ENCODE measurements at regions not wholly inside any gene's neighbourhood (a gene's known extent, or its start where the extent isn't known, plus 50 kb on each side); places are given as distances from the start of the nearest gene placed in this dataset.

DNA sequence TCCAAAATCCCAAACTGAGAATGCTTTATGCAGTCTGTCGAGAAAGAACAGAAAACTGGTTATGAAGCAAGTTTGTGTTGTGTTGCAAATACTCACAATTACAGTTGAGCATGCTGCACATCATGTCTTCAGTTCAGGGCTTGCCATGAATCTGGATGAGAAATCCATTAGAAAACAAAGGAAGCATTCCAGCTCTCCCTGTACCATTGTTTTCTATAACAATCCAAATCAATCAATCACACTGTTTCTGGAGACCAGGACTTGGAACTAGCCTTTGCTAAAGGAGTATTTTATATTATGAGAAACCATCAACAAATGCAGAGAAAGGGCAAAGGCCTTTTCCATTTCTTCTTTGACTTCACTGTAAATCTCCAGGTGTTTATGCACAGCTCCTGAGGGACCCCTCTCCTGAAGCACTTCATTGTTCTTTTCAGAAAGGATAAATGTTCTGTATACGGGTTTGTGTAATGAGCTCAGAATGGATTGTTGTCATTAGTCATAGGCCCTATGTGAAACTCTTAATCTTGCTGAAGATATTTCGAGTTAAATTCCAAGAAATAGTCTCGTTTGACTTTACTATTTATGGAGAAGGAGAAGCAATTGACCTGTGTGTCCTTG, 364.7 kb upstream of the POM121L12 start:
- H3K4me2 ChIP-seq (ENCODE audit: low read length), result no peak overlapping the region
- no peaks in the 10 kb centered on the region for H4K20me1 ChIP-seq (ENCODE audit: insufficient read depth, low read length)
- H3K27ac ChIP-seq (ENCODE audit: low read depth, low read length, poor library complexity, severe bottlenecking), result no peak overlapping the region
- H3K9ac ChIP-seq (ENCODE audit: low read length), result no peak overlapping the region
- H3K27me3 ChIP-seq (ENCODE audit: insufficient read depth, low read length), result no peaks in the 10 kb centered on the region
- peaks cover 11% of the 10 kb centered on the region for H3K4me1 ChIP-seq (ENCODE audit: insufficient read depth, low read length, severe bottlenecking)
- H2AFZ ChIP-seq (ENCODE audit: low read length), result peak overlapping the region; percentile 16; the same call in 1 of the 2 replicates
- peaks cover 4% of the 10 kb centered on the region; the same call in 1 of the 2 replicates for H3K9me3 ChIP-seq (ENCODE audit: low read length)
- no peak overlapping the region for H3K4me3 ChIP-seq (ENCODE audit: low read depth, low read length, poor library complexity, severe bottlenecking)
- no peaks in the 10 kb centered on the region for H3K9me2 ChIP-seq (ENCODE audit: low read depth, low read length)
- H3K79me2 ChIP-seq (ENCODE audit: insufficient read depth, low read length), result no peaks in the 10 kb centered on the region
- no peaks in the 10 kb centered on the region for H3F3A ChIP-seq (ENCODE audit: insufficient read depth, low read length)
- TF ChIP-seq EZH2 (IDR thresholded peaks at IDR 0.05; ENCODE audit: borderline replicate concordance, low read length), result no peak
- TF ChIP-seq CTCF (IDR thresholded peaks at IDR 0.05; ENCODE audit: low read length), result no peak
- H3K36me3 ChIP-seq (ENCODE audit: insufficient read depth, low read length), result no peaks in the 10 kb centered on the region

- Histone ChIP-seq H2AFZ (ENCODE audit: low read length) (no peak overlapping the region), H3K27ac (ENCODE audit: low read depth, low read length, poor library complexity, severe bottlenecking) (no peak overlapping the region), H3K27me3 (ENCODE audit: insufficient read depth, low read length) (no peaks in the 10 kb centered on the region), H3K9me3 (ENCODE audit: low read length) (peaks cover 4% of the 10 kb centered on the region; the same call in 1 of the 2 replicates), H3K9ac (ENCODE audit: low read length) (no peak overlapping the region), H3K79me2 (ENCODE audit: insufficient read depth, low read length) (no peaks in the 10 kb centered on the region), H3K36me3 (ENCODE audit: insufficient read depth, low read length) (no peaks in the 10 kb centered on the region), H3F3A (ENCODE audit: insufficient read depth, low read length) (no peaks in the 10 kb centered on the region), H3K9me2 (ENCODE audit: low read depth, low read length) (no peaks in the 10 kb centered on the region), H3K4me1 (ENCODE audit: insufficient read depth, low read length, severe bottlenecking) (peaks cover 17% of the 10 kb centered on the region), H4K20me1 (ENCODE audit: insufficient read depth, low read length) (no peaks in the 10 kb centered on the region), H3K4me3 (ENCODE audit: low read depth, low read length, poor library complexity, severe bottlenecking) (no peak overlapping the region), H3K4me2 (ENCODE audit: low read length) (no peak overlapping the region)
- TF ChIP-seq EZH2 (IDR thresholded peaks at IDR 0.05; ENCODE audit: borderline replicate concordance, low read length), result no peak
These were observed 366.4 kb upstream of the POM121L12 start for GRCh38 chr7:52669031-52669430.

DNA sequence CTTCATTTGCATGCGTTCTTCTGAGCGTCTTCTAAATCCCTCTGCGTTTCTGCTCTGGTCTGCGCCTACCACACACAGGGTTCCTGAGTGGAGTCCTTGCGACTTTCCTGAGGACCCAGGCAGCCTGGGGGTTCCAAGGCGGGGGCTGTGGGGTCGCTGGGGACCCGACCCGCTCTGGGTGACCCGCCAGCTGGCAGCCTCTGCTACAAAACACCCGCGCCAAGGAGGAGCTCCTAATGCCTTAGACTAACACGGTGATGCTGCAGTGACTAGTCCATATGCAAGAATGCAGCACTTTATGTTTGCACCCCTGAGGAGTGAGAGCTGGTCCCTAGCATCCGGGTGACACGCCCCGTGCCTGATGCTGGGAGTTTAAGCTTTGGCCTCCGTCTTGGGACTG, 367.0 kb upstream of the POM121L12 start:
- no peaks in the 10 kb centered on the region for H3K9me2 ChIP-seq (ENCODE audit: low read depth, low read length)
- no peak overlapping the region for H2AFZ ChIP-seq (ENCODE audit: low read length)
- H4K20me1 ChIP-seq (ENCODE audit: insufficient read depth, low read length), result no peaks in the 10 kb centered on the region
- H3K4me3 ChIP-seq (ENCODE audit: low read depth, low read length, poor library complexity, severe bottlenecking), result no peak overlapping the region
- no peaks in the 10 kb centered on the region for H3K79me2 ChIP-seq (ENCODE audit: insufficient read depth, low read length)
- H3K9me3 ChIP-seq (ENCODE audit: low read length), result peaks cover 4% of the 10 kb centered on the region; the same call in 1 of the 2 replicates
- H3K27me3 ChIP-seq (ENCODE audit: insufficient read depth, low read length), result no peaks in the 10 kb centered on the region
- H3K9ac ChIP-seq (ENCODE audit: low read length), result no peak overlapping the region
- no peaks in the 10 kb centered on the region for H3F3A ChIP-seq (ENCODE audit: insufficient read depth, low read length)
- no peak for TF ChIP-seq CTCF (IDR thresholded peaks at IDR 0.05; ENCODE audit: low read length)
- no peak for TF ChIP-seq EZH2 (IDR thresholded peaks at IDR 0.05; ENCODE audit: borderline replicate concordance, low read length)
- H3K27ac ChIP-seq (ENCODE audit: low read depth, low read length, poor library complexity, severe bottlenecking), result no peak overlapping the region
- H3K4me1 ChIP-seq (ENCODE audit: insufficient read depth, low read length, severe bottlenecking), result peaks cover 17% of the 10 kb centered on the region
- H3K4me2 ChIP-seq (ENCODE audit: low read length), result no peak overlapping the region
- no peaks in the 10 kb centered on the region for H3K36me3 ChIP-seq (ENCODE audit: insufficient read depth, low read length)

- no peaks in the 10 kb centered on the region for H3K79me2 ChIP-seq (ENCODE audit: insufficient read depth, low read length)
- no peak overlapping the region for H3K4me2 ChIP-seq (ENCODE audit: low read length)
- H2AFZ ChIP-seq (ENCODE audit: low read length), result no peak overlapping the region
- H3K9ac ChIP-seq (ENCODE audit: low read length), result no peak overlapping the region
- H3K9me3 ChIP-seq (ENCODE audit: low read length), result peaks cover 10% of the 10 kb centered on the region; the same call in 1 of the 2 replicates
- H3K9me2 ChIP-seq (ENCODE audit: low read depth, low read length), result no peaks in the 10 kb centered on the region
- no peaks in the 10 kb centered on the region for H4K20me1 ChIP-seq (ENCODE audit: insufficient read depth, low read length)
- no peak overlapping the region for H3K27ac ChIP-seq (ENCODE audit: low read depth, low read length, poor library complexity, severe bottlenecking)
- H3F3A ChIP-seq (ENCODE audit: insufficient read depth, low read length), result no peaks in the 10 kb centered on the region
- TF ChIP-seq CTCF (IDR thresholded peaks at IDR 0.05; ENCODE audit: low read length), result no peak
- no peak for TF ChIP-seq EZH2 (IDR thresholded peaks at IDR 0.05; ENCODE audit: borderline replicate concordance, low read length)
- H3K4me3 ChIP-seq (ENCODE audit: low read depth, low read length, poor library complexity, severe bottlenecking), result no peak overlapping the region
- H3K27me3 ChIP-seq (ENCODE audit: insufficient read depth, low read length), result no peaks in the 10 kb centered on the region
- peaks cover 10% of the 10 kb centered on the region for H3K4me1 ChIP-seq (ENCODE audit: insufficient read depth, low read length, severe bottlenecking)
- H3K36me3 ChIP-seq (ENCODE audit: insufficient read depth, low read length), result no peaks in the 10 kb centered on the region; the same call in 1 of the 2 replicates
These were observed 376.3 kb upstream of the POM121L12 start for GRCh38 chr7:52659178-52659577.

Measured in OCI-LY1 (cell line).